Posterior cingulate gyrus (tissue), 11 donors: ENCODE measurements at regions not wholly inside any gene's neighbourhood (a gene's known extent, or its start where the extent isn't known, plus 50 kb on each side); places are given as distances from the start of the nearest gene placed in this dataset.
"Not testable (repeated sequence)": the region's sequence is repeated elsewhere in the genome, so short reads cannot be mapped to it uniquely, and the experiment has no call there.

ENCODE experiments used
- DNase-seq, 10 donors: peaks; one replicate each; pipeline versions ENCODE4 v3.0.0 to v3.0.0-alpha.2; 2020 to 2021; ENCODE audit warnings: mixed read lengths in 3 of 10
- intact Hi-C: fragments of 100-400 bp; cut with DNase I; formaldehyde crosslinking; loops from one replicate; pipeline ENCODE4 v1.15.1; 2023

DNA sequence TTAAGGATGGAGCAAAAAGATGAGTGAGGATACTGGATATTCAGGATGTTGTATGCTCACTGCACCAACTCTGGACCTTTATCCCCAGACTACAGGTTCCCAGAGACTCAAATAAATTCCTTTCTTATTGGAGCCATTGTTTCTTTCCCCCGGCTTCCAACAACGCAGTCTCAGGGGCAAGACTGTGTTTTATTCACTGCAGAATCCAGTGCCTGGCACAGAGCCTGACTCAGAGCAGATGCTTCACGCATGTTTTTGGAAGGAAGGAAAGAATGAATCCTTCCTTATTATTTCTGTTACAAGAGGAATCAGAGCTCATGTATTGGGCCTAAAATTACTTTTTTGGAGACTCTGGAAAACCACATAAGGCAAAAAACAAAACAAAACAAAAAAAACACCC is 96.0 kb upstream of the VGLL4 start:
- DNase-seq = peak in 6 of 10 donors; percentile 19 to 88 (median 34)
- intact Hi-C loops = no loop called here

- intact Hi-C loops = no loop called here
- DNase-seq = no peak
Observed at GRCh38 chr3:11739123-11739522, 95.4 kb upstream of the VGLL4 start.

DNA sequence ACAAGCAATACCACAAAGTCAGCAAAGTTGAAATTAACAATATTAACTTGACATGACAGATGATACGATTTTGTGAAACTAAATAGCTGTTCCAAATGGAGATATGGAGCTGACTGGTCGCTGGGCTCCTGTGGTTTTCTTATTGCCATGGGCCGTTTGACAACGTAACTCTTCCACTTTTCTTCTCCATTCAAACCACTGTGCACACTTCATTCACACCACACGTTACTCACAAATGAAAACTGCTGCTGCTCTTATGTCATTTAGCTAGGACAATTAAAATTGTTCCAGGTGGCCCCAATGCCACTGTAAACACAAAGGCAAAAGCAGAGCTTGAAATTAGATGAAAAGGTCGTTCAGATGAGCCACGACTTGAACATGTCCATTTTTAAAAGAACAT is 94.0 kb upstream of the VGLL4 start:
- no peak for DNase-seq
- intact Hi-C loops = no loop called here

GRCh38 chr3:11736136-11736833 is 92.6 kb upstream of the VGLL4 start:
- intact Hi-C loops = no loop called here
- DNase-seq = no peak

DNA sequence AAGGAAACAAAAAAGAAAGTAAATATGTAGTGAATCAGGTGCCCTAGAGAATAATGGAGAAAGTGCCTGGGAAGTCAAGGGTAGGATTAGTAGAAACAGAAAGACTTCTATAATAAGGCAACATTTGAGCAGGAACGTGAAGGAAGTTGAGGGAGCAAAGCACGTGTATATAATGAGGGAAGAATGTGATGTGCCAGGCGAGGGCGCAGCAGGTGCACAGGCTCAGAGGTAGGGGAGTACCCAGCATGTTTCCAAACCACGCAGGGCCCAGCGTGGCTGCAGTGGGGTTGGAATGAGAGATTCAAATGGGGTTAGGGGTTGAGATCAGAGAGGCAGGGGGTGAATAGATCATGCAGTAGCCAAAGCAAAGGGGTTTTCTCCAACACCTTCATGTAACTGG is 91.9 kb upstream of the VGLL4 start:
- DNase-seq = no peak
- intact Hi-C loops = no loop called here

- intact Hi-C loops, DNase-seq: not testable (repeated sequence)
Observed at GRCh38 chr3:11735111-11735510, 91.4 kb upstream of the VGLL4 start.

DNA sequence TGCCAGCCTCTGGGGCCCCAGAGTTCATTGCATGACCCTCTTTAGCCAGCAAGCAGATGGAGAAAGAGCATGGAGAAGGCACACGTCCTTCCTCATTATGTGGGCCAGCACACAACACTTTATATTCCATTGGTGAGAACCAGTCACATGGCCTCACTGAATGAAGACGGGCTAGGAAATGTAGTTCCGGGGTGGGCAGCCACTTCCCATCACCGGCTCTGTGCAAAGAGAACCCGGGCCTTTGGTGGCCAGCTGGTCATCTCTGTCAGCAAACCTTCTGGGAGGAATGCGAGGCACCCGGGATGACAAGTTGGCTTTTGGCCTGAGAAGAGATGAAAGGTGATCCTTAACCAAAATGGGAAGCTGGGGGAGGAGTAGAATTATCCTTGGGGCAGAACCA is 90.2 kb upstream of the VGLL4 start:
- intact Hi-C loops = no loop called here

DNA sequence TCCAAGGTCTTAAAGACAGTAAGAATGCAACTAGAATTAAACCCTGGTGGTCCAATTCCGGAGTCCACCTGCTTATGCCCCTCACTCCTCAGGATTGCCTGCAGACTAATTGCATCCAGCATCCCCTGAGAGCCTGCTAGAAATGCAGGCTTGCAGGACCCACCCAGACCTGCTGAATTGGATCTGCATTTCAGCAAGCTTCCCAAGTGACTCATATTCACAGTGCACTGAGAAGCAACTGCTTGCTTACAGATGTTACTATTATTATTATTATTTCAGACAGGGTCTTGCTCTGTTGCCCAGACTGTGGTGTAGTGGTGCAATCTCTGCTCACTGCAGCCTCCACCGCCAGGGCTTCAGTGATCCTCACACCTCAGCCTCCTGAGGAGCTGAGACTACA is 83.5 kb upstream of the VGLL4 start:
- intact Hi-C loops = no loop called here
- DNase-seq = no peak

More for the DNA sequence above, 90.2 kb upstream of the VGLL4 start:
- no peak for DNase-seq

DNA sequence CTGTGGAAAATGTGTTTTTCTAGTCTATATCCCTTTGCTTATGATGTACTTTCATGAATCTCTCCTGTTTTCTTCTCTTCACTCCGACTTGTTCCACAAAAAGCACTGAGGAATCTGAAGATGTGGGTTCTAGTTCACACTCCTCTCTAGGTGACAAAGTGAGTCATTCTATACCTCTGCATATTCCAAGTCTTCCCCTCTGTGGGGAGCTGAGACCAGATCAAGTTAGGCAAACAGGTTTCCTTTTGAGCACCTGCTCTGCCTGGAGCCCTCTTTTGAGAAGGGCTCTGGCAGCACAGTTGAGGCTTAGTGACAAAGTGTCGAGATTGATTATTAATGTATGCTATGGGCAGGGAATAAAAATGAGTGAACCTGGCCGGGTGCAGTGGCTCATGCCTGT is 82.4 kb upstream of the VGLL4 start:
- DNase-seq = no peak
- intact Hi-C loops = no loop called here

- DNase-seq, intact Hi-C loops: not testable (repeated sequence)
Observed at GRCh38 chr3:11725340-11725641, 81.6 kb upstream of the VGLL4 start.

- intact Hi-C loops = no loop called here
- DNase-seq = no peak
Observed at GRCh38 chr3:11724615-11725339, 81.1 kb upstream of the VGLL4 start.

- intact Hi-C loops = no loop called here
- no peak for DNase-seq
Observed at GRCh38 chr3:11721479-11721878, 77.8 kb upstream of the VGLL4 start.

- intact Hi-C loops = no loop called here
- DNase-seq = no peak
Observed at GRCh38 chr3:11720917-11721411, 77.2 kb upstream of the VGLL4 start.

DNA sequence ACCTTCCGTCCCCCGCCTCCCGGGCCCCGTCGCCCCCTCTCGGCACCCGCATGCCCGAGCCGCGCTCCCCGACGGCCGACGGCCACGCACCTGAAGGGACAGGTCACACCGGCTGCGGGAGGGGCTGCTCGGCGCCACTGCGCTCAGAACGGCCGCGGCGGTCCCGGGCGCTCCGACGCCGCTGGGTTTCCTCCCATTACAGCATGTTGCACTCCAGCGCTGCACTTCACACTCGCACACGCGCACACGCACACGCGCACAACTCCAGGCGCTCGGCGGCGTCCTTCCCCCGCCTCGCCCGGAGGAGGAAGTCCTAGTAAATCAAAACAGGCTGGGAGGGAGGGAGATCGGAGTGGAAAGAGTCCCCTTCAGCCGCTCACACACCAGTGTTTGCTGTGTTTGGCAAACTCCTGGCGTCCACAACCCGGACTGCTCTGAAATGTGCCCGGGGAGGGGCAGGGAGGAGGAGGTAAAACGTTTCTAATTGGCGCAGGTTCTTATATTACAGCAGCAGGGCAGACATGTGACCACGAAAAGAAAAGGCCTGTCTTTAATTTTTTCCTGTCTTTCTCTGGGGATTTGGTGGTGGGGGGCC is 76.7 kb upstream of the VGLL4 start:
- peak; percentile 25 to 93 (median 60) for DNase-seq
- intact Hi-C loops = no loop called here

DNA sequence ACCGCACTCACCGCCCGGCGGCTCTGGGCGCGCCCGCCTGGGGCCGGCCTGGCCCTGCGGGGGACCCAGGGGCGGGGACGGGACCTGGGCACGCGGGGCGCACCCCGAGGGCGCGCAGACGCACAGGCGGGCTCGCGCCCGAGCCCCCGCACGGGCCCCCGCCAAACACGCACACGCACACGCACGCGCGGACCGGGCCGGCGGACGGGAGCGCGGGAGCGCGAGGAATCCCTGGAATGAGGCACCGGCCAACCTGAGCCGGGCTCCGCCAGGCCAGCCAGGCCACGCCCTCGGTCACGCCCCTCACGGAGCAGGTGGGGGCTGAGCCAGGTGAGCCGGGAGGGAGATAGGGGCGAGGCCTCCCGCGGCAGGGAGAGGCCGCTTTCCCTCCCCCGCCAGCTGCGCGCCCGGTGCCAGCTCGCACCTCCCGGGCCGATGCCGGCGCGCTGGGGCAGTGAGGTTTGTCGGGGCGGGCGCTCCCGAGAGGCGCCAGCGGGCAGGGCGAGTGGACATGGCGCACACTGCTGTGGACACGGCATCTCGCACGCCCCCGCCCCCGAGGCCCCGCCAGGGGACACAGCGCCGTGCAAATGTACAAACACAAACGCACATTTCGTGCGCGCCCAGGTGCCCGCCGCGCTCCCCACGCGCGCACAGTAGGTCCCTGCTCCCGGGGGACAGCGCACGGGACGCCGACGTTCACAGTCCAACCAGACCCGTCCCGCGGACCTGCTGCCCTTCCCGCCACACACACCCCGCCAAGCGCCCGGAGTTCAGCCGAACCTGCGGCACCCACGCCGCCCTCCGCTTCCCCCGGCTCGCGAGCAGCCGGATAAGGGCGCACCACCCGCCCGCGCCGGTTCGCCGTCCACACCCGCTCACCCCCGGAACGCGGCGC is 75.9 kb upstream of the VGLL4 start:
- intact Hi-C loops = loop anchor here (5.0 kb wide), 1 partner anchor 128 kb away; the partner anchor contains the start of gene TAMM41
- peak; percentile 46 to 97 (median 76) for DNase-seq

- intact Hi-C loops = loop anchor here (5.0 kb wide), 1 partner anchor 128 kb away; the partner anchor contains the start of gene TAMM41
- DNase-seq = peak in 7 of 10 donors; percentile 18 to 88 (median 30)
Observed at GRCh38 chr3:11718637-11719405, 75.1 kb upstream of the VGLL4 start.

DNA sequence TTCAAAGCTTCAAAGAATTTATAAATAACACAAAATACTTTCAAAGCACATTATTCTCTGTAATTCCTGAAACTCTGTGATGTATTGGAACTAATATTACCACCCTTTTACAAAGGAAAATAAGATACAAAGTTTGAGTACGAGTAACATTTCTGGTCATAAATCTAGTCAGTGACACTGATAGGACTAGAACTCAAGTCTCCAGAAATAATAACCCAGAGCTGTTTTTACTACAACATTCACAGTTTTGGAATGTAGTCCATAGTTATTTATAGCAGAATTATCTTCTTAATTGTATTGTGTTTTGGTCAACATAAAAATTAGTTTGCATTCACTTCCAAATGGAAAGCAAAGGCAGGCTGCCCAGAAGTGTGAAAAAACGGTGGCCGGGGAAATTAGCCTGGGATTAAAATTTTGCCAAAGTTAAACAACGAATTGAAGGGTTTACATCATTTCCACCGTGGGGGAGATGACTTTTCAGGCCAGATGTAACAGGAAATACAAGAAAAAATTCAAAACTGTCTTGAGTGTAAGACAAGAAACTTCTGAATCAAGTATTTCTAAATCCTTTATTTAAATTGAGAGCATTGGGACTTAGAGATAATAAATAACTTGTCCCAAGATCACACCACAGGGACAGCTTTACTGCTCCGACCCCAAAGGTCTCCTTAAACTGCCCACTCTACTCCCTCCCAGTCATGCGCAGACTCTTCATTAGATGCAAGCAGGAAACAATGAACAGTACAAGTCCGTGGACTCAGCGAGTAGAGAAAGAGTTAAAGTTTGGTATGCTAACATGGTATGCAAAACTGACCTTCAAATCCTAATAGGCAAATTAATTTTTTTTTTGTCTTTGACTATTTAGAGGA is 74.3 kb upstream of the VGLL4 start:
- intact Hi-C loops = loop anchor here (5.0 kb wide), 1 partner anchor 129 kb away; the partner anchor contains the start of gene TAMM41
- DNase-seq = no peak

- intact Hi-C loops = loop anchor here (5.0 kb wide), 1 partner anchor 130 kb away; the partner anchor contains the start of gene TAMM41
- DNase-seq = no peak
Observed at GRCh38 chr3:11717301-11717700, 73.6 kb upstream of the VGLL4 start.
